Effector memory CD8-positive, alpha-beta T cell (primary cell): ENCODE measurements at regions not wholly inside any gene's neighbourhood (a gene's known extent, or its start where the extent isn't known, plus 50 kb on each side); places are given as distances from the start of the nearest gene placed in this dataset.
A peak's percentile ranks its signal among the peaks of the same experiment; 100 is the strongest.

Experiments used
- ATAC-seq: fragments of 150-1000 bp; cut with Tn5 transposase; replicated peaks from 2 replicates; pipeline ENCODE4 v1.10.0; 2021; ENCODE audit warnings: mild to moderate bottlenecking, moderate library complexity
- DNase-seq, 3 experiments: peaks; one replicate each; pipeline ENCODE4 v3.0.0; 2021
- H3K27ac Mint-ChIP-seq, 2 donors: one replicate each; pipeline ENCODE4 v1.8.0; 2022; ENCODE audit warnings: mild to moderate bottlenecking in 2 of 2, mixed read lengths in 2 of 2, moderate library complexity in 2 of 2
- H3K27me3 Mint-ChIP-seq, 2 donors: one replicate each; pipeline ENCODE4 v1.8.0; 2022; ENCODE audit warnings: mixed read lengths in 2 of 2
- H3K36me3 Mint-ChIP-seq: one replicate; pipeline ENCODE4 v1.8.0; 2022; ENCODE audit warnings: mild to moderate bottlenecking, moderate library complexity, mixed read lengths; ENCODE audit not compliant: insufficient read depth
- H3K4me1 Mint-ChIP-seq, 2 donors: one replicate each; pipeline ENCODE4 v1.8.0; 2022; ENCODE audit warnings: low read depth in 2 of 2, mixed read lengths in 2 of 2
- H3K4me3 Mint-ChIP-seq, 2 donors: one replicate each; pipeline ENCODE4 v1.8.0; 2022; ENCODE audit warnings: mild to moderate bottlenecking in 2 of 2, mixed read lengths in 2 of 2, moderate library complexity in 2 of 2
- H3K9me3 Mint-ChIP-seq, 2 donors: one replicate each; pipeline ENCODE4 v1.8.0; 2022; ENCODE audit warnings: mixed read lengths in 2 of 2

DNA sequence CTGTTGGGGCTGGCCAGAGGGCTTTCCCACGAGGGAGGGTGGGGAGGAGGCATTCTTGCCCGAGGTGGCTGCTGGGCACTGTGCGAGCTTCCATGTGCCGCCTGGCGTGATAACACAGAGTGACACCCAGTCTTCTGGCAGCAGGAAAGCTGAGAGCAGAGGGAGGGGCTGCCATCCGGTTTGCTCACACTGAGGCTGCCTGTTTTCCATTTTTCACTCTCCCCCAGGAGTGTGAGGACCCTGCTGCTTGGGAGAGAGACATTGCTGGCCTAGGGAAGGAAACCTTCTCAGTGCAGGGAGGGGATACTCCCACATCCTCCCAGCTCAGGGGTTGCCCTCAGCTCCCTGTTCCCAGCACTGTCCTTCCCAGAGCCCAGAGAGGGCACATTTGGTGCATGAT, 73.1 kb downstream of the INHBB start:
- DNase-seq (no peak), ATAC-seq (no peak)
- H3K4me3 Mint-ChIP-seq, result no peak overlapping the region
- no peak overlapping the region for H3K27ac Mint-ChIP-seq
- H3K4me1 Mint-ChIP-seq, result no peaks in the 10 kb centered on the region
- peaks cover 49 to 72% of the 10 kb centered on the region in 2 donors for H3K27me3 Mint-ChIP-seq
- no peaks in the 10 kb centered on the region for H3K9me3 Mint-ChIP-seq
- no peaks in the 10 kb centered on the region for H3K36me3 Mint-ChIP-seq

DNA sequence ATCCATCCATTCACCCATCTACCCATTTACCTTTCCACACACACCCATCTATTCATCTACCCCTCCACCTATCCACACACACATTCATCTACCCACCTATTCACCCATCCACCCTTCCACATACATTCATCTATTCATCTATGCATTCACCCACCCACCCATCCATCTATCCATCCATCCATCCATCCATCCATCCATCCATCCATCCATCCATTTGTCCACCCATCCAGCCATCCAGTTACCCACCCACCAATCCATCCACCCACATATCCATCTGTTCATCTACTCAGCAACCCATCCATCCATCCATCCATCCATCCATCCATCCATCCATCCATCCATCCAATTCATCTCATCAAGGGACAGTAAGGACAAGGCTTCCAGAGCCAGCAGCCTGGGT, 74.0 kb downstream of the INHBB start:
- no peaks in the 10 kb centered on the region for H3K36me3 Mint-ChIP-seq
- no peak for DNase-seq

DNA sequence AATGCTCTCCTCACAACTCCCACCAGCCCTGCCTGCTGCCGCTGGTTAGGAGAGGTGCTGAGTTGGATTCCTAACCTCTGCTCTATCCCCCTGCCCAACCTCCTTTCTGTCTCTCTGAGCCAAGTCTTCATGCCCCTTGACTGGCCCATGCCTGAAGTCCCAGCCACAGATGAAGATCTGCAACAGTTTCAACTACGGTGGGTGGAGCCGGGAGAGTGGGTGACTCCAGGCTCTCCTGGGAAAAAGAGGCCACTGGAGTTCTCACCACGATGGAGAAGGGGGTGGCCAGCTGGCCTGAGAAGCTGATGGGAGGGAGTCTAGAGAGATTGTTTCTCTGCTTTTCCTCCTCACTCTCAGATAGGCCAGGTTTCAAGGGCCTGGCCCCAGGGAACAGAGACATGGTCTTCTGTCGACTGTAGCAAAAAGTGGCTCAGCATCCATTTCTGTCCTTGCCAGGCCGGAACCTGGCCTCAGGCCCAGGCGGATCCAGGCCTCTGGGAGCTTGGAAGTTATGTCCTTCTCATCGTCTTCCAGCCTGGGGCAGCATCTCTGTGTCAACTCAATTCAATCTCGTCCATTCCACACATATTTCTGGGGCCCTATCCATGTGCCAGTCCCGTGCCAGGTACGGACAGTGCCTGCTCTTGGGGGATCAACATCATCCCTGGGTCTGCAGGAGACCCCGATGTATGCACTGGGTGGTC, 75.3 kb downstream of the INHBB start:
- Mint-ChIP-seq H3K27me3 (peaks cover 46 to 54% of the 10 kb centered on the region in 2 donors), H3K4me1 (no peaks in the 10 kb centered on the region), H3K36me3 (no peaks in the 10 kb centered on the region), H3K9me3 (no peaks in the 10 kb centered on the region), H3K4me3 (no peak overlapping the region), H3K27ac (no peak overlapping the region)
- ATAC-seq (no peak), DNase-seq (no peak)

More for the DNA sequence above, 74.0 kb downstream of the INHBB start:
- H3K9me3 Mint-ChIP-seq, result no peaks in the 10 kb centered on the region
- no peaks in the 10 kb centered on the region for H3K4me1 Mint-ChIP-seq
- peaks cover 46 to 66% of the 10 kb centered on the region in 2 donors for H3K27me3 Mint-ChIP-seq
- no peak for ATAC-seq
- H3K27ac Mint-ChIP-seq, result no peak overlapping the region
- H3K4me3 Mint-ChIP-seq, result no peak overlapping the region

DNA sequence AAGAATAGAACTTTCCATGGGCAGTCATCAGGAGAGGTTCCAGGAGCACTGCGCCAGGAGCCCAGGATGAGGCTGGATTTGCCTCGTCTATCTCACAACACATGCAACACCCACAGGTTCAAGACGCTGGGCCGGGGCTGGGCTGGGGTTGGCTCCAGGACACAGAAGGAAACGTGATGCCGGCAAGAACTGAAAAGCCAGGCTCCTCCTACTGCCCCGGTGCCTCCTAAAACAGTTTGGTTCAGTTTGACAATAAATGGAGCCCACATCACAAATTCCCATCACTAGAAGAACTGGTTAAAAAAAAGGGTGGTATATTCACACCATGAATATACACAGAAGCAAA, 75.9 kb downstream of the INHBB start:
- H3K27me3 Mint-ChIP-seq, result peaks cover 49 to 56% of the 10 kb centered on the region in 2 donors
- no peak overlapping the region for H3K4me3 Mint-ChIP-seq
- H3K36me3 Mint-ChIP-seq, result no peaks in the 10 kb centered on the region
- DNase-seq (no peak), ATAC-seq (no peak)
- no peak overlapping the region for H3K27ac Mint-ChIP-seq
- H3K9me3 Mint-ChIP-seq, result no peaks in the 10 kb centered on the region
- H3K4me1 Mint-ChIP-seq, result no peaks in the 10 kb centered on the region

DNA sequence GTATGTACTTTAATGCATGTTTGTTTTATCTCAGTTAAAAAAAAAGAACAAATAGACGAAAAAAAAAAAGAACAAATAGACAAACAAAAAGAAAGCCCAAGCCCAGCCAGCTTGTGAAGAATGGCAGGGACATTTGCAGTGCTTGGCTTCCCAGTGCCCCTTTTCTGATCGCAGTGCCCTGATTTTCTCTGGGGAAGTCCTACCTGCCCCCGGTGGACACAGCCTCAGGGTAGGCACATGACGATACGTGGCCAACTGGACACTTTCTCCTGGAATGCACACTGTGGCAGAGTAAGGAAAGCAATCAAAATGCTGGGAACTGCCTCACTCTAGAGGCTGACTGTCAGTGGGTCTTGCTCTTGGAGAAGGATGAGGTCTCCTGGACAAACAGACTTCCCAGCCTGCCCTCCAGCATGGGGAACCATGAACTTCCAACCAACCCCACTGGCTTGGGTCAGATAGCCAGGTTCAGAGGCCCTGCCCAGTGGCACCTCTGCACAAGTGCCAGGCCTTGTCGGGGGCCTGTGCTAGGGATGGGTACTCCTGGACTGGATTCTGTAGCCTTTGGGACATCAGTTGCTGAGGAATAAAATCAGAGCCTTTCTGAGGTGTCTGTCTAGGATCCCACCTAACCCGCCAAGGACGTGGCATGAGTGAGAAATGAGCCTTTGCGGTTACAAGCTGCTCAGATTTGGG, 76.7 kb downstream of the INHBB start:
- H3K27ac Mint-ChIP-seq, result no peak overlapping the region
- DNase-seq (no peak), ATAC-seq (no peak)
- H3K27me3 Mint-ChIP-seq, result peaks cover 49 to 64% of the 10 kb centered on the region in 2 donors
- H3K9me3 Mint-ChIP-seq, result no peaks in the 10 kb centered on the region
- no peak overlapping the region for H3K4me3 Mint-ChIP-seq
- H3K36me3 Mint-ChIP-seq, result no peaks in the 10 kb centered on the region
- no peaks in the 10 kb centered on the region for H3K4me1 Mint-ChIP-seq

DNA sequence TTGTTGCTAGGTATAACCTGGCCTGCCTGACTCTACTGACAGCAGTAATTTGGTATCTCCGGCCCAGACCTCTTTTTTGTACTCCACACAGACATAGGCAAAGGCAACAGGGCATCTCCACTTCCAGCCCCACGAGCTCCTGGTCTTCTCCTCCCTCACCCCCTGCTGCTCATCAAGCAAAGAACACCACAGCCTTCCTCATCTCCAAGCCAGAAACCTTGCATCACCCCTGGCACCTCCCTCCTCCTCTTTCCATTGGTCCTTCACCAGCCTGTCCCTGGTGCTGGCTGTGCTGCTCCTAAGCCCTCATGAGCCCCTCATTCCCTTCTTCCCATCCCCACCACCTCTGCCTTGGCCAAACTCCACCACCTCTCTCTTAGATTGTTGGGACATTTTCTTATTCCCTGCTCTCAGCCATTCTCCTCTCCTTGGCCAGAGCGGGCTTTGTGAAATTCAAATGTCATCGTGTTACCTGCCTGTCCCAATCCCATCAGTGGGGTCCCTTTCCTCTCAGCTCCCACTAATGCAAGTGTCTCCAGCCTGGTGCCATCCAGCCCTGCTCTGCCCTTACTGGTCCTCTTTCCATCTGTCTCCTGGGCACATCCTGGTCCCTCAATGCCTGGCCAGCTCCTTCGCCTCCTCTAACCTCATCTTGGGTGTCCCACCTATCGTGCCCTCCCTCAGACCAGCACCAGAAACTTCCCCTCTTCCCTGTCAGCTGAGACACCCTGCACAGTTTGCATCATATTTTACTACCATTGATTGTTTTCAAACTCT, 77.4 kb downstream of the INHBB start:
- Mint-ChIP-seq H3K36me3 (no peaks in the 10 kb centered on the region), H3K27ac (no peak overlapping the region), H3K4me1 (no peaks in the 10 kb centered on the region), H3K27me3 (peaks cover 51 to 64% of the 10 kb centered on the region in 2 donors), H3K9me3 (no peaks in the 10 kb centered on the region), H3K4me3 (no peak overlapping the region)
- ATAC-seq, result no peak
- DNase-seq, result no peak

DNA sequence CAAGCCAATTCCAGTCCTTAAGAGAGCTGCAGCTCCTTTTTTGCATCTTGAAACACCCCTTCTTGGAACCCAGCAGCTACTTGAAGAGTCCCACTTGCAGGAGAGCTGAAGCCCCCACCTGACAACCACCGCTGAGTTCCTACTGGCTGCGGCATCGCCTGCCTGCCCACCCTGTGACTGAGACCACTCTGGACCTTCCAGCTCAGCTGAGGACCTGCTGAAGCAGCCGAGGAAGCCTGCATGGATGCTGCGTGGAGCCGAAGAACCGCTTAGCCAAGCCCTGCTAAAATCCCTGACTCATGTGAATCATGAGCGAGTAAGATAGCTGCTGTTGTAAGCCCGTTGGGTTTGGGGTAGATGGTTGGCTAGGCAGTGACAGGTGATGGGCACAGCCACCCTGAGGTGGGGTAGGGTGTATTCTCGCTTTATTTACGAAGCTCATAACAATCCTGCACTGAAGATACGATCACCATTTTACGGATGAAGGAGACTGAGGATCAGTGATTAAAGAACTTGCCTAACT, 78.4 kb downstream of the INHBB start:
- Mint-ChIP-seq H3K27ac (no peak overlapping the region), H3K27me3 (peaks cover 51 to 65% of the 10 kb centered on the region in 2 donors)
- no peak for ATAC-seq

DNA sequence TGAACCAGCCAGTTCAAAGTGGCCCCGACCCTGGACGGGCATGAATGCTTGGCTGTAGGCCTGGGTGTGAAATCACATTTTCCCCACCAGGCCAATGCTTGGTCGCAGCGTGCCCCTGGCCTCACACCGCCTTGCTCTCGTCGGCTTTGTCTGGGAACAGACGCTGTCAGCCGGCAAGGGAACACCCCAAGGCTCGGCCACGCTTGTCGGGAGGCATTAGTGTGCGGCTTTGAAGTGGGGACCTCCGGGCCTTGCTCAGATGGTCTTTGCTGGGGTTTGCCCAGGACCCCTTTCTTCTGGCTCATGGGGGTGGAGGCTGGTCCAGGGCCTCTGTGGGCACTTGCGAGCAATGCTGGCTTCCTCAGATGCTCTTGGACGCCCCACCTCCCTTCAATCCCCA, 79.1 kb downstream of the INHBB start:
- no peak for ATAC-seq
- Mint-ChIP-seq H3K9me3 (no peaks in the 10 kb centered on the region), H3K27me3 (peaks cover 51 to 65% of the 10 kb centered on the region in 2 donors), H3K4me1 (no peaks in the 10 kb centered on the region), H3K27ac (no peak overlapping the region), H3K36me3 (no peaks in the 10 kb centered on the region), H3K4me3 (no peak overlapping the region)
- DNase-seq, result no peak

More for the DNA sequence above, 78.4 kb downstream of the INHBB start:
- H3K9me3 Mint-ChIP-seq, result no peaks in the 10 kb centered on the region
- DNase-seq, result no peak
- H3K4me1 Mint-ChIP-seq, result no peaks in the 10 kb centered on the region
- H3K4me3 Mint-ChIP-seq, result no peak overlapping the region
- no peaks in the 10 kb centered on the region for H3K36me3 Mint-ChIP-seq

DNA sequence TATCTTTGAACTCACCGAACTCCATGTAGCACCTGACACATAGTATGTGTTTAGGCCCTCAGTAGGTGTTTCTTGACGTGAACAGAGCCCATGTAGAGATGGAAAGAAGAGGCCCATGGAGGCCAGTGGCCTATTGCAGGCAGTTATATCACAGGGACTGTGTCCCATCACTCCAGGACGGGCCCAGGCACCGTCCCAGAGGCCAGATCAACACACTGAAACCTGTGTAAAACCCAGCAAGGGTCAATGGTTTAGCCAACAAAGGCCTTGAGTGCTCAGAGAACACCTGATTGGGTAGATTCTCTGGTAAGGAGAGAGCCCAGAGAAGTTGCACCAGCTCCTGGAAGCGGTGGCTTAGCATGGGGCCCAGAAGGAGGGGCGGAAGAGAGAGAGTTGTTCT, 82.8 kb downstream of the INHBB start:
- no peak overlapping the region for H3K27ac Mint-ChIP-seq
- ATAC-seq (no peak), DNase-seq (no peak)
- H3K27me3 Mint-ChIP-seq, result peaks cover 39 to 63% of the 10 kb centered on the region in 2 donors
- H3K4me1 Mint-ChIP-seq, result no peaks in the 10 kb centered on the region
- no peaks in the 10 kb centered on the region for H3K36me3 Mint-ChIP-seq
- H3K4me3 Mint-ChIP-seq, result no peak overlapping the region
- no peaks in the 10 kb centered on the region for H3K9me3 Mint-ChIP-seq

DNA sequence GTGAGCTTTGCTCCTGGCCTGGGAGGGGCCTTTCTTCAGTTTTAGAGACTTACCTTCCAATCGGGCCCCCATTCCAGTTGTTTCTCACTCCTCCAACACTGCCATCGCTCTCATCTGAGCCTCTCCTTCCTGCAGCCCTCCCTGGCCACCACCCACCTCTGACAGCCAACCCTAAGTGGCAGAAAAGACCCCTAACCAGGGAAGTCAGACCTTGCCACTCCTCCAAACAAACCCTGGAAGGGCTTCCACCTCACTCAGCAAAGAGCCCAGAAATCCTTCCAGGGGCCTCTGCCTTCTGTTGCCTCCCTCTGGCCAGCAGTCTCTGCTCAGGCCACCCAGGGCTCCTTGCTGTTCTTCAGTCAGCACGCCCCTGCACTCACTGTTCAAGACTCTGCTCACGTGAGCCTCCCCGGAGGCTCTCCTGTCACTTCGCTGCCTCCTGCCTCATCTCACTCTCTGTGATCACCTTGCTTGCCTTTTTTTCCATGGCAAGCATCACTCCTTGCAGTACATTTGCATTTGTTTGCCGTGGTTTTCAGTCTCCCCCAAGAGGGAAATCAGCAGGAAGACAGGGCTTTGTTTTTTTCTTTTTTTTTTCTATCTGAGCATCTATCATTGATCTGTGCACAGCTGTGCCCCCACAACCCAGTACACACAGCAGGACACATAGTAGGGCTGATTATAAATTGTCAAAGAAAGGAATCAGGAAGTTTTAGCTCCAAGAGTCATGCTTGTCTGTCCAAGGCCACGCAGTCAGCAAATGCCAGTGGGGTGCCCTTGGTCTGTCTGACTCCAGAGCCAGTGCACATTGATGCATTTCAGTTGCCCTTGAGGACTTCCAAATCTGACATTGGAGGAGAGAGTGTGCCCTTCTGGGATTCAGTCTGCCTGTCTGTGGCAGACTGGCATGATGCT, 83.9 kb downstream of the INHBB start:
- Mint-ChIP-seq H3K9me3 (no peaks in the 10 kb centered on the region), H3K4me3 (no peak overlapping the region), H3K36me3 (no peaks in the 10 kb centered on the region), H3K4me1 (no peaks in the 10 kb centered on the region), H3K27ac (no peak overlapping the region), H3K27me3 (peaks cover 35 to 57% of the 10 kb centered on the region in 2 donors)
- ATAC-seq (no peak), DNase-seq (no peak)

DNA sequence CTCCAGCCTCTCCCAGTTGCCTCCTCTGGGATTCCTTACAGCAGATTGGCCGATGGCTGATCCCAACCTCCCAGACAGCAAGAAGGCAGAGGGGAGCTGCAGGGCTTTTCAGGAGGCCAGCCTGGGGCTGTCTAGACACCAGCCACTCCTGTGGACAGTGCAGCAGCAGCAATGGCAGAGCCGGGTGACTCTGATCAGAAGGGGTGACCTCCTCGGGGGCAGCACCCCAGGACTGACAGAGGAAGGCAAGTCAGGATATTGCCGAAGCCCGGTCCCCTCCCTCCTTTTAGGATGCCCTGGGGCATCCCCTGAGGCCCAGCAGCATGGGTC, 84.5 kb downstream of the INHBB start:
- H3K27ac Mint-ChIP-seq, result no peak overlapping the region
- no peaks in the 10 kb centered on the region for H3K4me1 Mint-ChIP-seq
- no peaks in the 10 kb centered on the region for H3K36me3 Mint-ChIP-seq
- DNase-seq (no peak), ATAC-seq (no peak)
- H3K27me3 Mint-ChIP-seq, result peaks cover 35 to 57% of the 10 kb centered on the region in 2 donors
- no peaks in the 10 kb centered on the region for H3K9me3 Mint-ChIP-seq
- H3K4me3 Mint-ChIP-seq, result no peak overlapping the region

DNA sequence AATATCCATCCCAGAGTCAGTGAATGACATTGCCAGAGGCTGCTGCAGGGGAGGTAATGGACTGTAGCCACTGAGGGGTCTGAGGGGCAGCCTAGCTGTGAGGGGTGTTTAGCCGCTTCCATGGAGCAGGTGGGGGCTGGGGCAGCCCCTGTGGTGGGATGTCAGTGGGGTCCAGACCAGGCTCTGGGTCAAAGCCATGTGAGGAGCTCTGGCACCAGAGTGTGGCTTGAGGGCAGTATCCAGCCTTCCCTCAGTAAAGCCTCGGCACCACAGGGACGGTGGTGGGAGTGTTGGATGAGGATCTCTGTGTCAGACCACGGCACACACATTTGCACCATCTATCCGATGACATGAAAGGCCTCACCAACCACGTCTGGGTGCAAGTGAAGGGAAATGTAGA, 85.0 kb downstream of the INHBB start:
- H3K27ac Mint-ChIP-seq, result peak overlapping the region in 1 of 2 donors; percentile 23
- H3K36me3 Mint-ChIP-seq, result no peaks in the 10 kb centered on the region
- DNase-seq (no peak), ATAC-seq (no peak)
- peaks cover 35 to 57% of the 10 kb centered on the region in 2 donors for H3K27me3 Mint-ChIP-seq
- H3K9me3 Mint-ChIP-seq, result no peaks in the 10 kb centered on the region
- H3K4me3 Mint-ChIP-seq, result no peak overlapping the region
- no peaks in the 10 kb centered on the region for H3K4me1 Mint-ChIP-seq
